WTC11 (cell line): ENCODE measurements at regions not wholly inside any gene's neighbourhood (a gene's known extent, or its start where the extent isn't known, plus 50 kb on each side); places are given as distances from the start of the nearest gene placed in this dataset.

Experiments
- CTCF ChIP-seq: fragments of 200-600 bp; IDR thresholded peaks from 2 replicates; pipeline ENCODE4 v1.8.0; 2022; ENCODE audit warnings: antibody characterized with exemption
- ELF4 ChIP-seq: sonication (generic); formaldehyde crosslinking; IDR thresholded peaks from 2 replicates; pipeline ENCODE4 v1.8.1; 2022; ENCODE audit warnings: low read depth, mild to moderate bottlenecking, moderate library complexity, missing genetic modification reagents
- ETV6 ChIP-seq: sonication (generic); formaldehyde crosslinking; IDR thresholded peaks from 2 replicates; pipeline ENCODE4 v1.8.1; 2022; ENCODE audit warnings: mild to moderate bottlenecking, missing genetic modification reagents
- TEAD1 ChIP-seq: sonication (generic); formaldehyde crosslinking; IDR thresholded peaks from 2 replicates; pipeline ENCODE4 v1.8.0; 2022; ENCODE audit warnings: mild to moderate bottlenecking, missing genetic modification reagents
- ZNF317 ChIP-seq: sonication (generic); formaldehyde crosslinking; IDR thresholded peaks from 2 replicates; pipeline ENCODE4 v1.8.1; 2023; ENCODE audit warnings: low read depth, mild to moderate bottlenecking, moderate library complexity, missing genetic modification reagents, borderline replicate concordance

- TF ChIP-seq CTCF (no peak), ETV6 (CRISPR knock-in tag) (no peak), ELF4 (no peak), TEAD1 (CRISPR knock-in tag) (no peak), ZNF317 (no peak)
Observed at GRCh38 chr2:2880938-2881337, 496.7 kb downstream of the EIPR1 start.
